Spinal cord (tissue), 9 donors: ENCODE measurements at regions not wholly inside any gene's neighbourhood (a gene's known extent, or its start where the extent isn't known, plus 50 kb on each side); places are given as distances from the start of the nearest gene placed in this dataset.

ENCODE experiments used
- DNase-seq, 6 donors: peaks; one replicate each; pipeline versions ENCODE4 v3.0.0 to v3.0.0-alpha.2; 2013 to 2015; ENCODE audit warnings: low spot score in 6 of 6, low read depth in 4 of 6
- H3K27ac ChIP-seq: one replicate; pipeline ENCODE4 v1.5.1; 2013; ENCODE audit warnings: low read depth, low read length, control low read depth
- H3K27me3 ChIP-seq: one replicate; pipeline ENCODE4 v1.6.1; 2013; ENCODE audit warnings: low read length; ENCODE audit not compliant: control insufficient read depth, insufficient read depth
- H3K36me3 ChIP-seq: one replicate; pipeline ENCODE4 v1.6.1; 2013; ENCODE audit warnings: low read length; ENCODE audit not compliant: control insufficient read depth, insufficient read depth
- H3K4me1 ChIP-seq: one replicate; pipeline ENCODE4 v1.6.1; 2013; ENCODE audit warnings: low read length; ENCODE audit not compliant: control insufficient read depth, insufficient read depth
- H3K4me3 ChIP-seq: one replicate; pipeline ENCODE4 v1.5.1; 2013; ENCODE audit warnings: low read depth, low read length, control low read depth
- H3K9me3 ChIP-seq: one replicate; pipeline ENCODE4 v1.6.1; 2013; ENCODE audit warnings: low read length; ENCODE audit not compliant: control insufficient read depth, insufficient read depth
- WGBS: methylation state at CpG from one replicate; pipeline ENCODE4 v1.1.5; 2013; ENCODE audit warnings: missing lambda C conversion rate; ENCODE audit not compliant: insufficient coverage; 5-methylcytosine and 5-hydroxymethylcytosine counted together
- donor health status: healthy.

- no peak overlapping the region for H3K4me3 ChIP-seq
- DNase-seq, result no peak
- H3K27ac ChIP-seq, result no peak overlapping the region
- no CpG with 5 or more reads among the region's 1 CpG for WGBS
- H3K9me3 ChIP-seq, result no peaks in the 10 kb centered on the region
- H3K36me3 ChIP-seq, result no peaks in the 10 kb centered on the region
- no peaks in the 10 kb centered on the region for H3K4me1 ChIP-seq
- H3K27me3 ChIP-seq, result no peaks in the 10 kb centered on the region
These were observed 169.7 kb upstream of the TMEM229A start for GRCh38 chr7:124202546-124202945.

- no peaks in the 10 kb centered on the region for H3K27me3 ChIP-seq
- H3K9me3 ChIP-seq, result no peaks in the 10 kb centered on the region
- no peaks in the 10 kb centered on the region for H3K4me1 ChIP-seq
- 50% methylated on average over 1 of the region's 3 CpGs for WGBS
- H3K27ac ChIP-seq, result no peak overlapping the region
- H3K36me3 ChIP-seq, result no peaks in the 10 kb centered on the region
- H3K4me3 ChIP-seq, result no peak overlapping the region
- peak in 2 of 6 donors; percentile 48 to 53 for DNase-seq
These were observed 169.0 kb upstream of the TMEM229A start for GRCh38 chr7:124201768-124202349.

- Histone ChIP-seq H3K27me3 (no peaks in the 10 kb centered on the region), H3K36me3 (no peaks in the 10 kb centered on the region), H3K27ac (no peak overlapping the region), H3K9me3 (no peaks in the 10 kb centered on the region), H3K4me3 (no peak overlapping the region), H3K4me1 (no peaks in the 10 kb centered on the region)
- 56% methylated on average over 1 of the region's 2 CpGs for WGBS
- peak in 1 of 6 donors; percentile 28 for DNase-seq
These were observed 163.7 kb upstream of the TMEM229A start for GRCh38 chr7:124196519-124196918.

DNA sequence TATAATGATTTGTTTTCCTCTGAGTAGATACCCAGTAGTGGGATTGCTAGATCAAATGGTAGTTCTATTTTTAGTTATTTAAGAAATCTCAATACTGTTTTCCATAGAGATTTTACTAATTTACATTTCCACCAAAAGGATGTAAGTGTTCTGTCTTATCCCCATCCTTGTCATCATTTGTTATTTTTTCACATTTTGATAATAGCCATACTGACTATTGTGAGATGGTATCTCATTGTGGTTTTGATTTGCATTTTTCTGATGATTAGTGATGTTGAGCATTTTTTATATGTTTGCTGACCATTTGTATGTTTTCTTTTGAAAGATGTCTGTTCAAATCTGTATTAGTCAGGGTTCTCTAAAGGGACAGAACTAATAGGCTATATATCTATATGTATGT lies 160.0 kb upstream of the TMEM229A start:
- H3K9me3 ChIP-seq, result no peaks in the 10 kb centered on the region
- no peaks in the 10 kb centered on the region for H3K4me1 ChIP-seq
- no peak overlapping the region for H3K27ac ChIP-seq
- DNase-seq, result no peak
- H3K36me3 ChIP-seq, result no peaks in the 10 kb centered on the region
- no peak overlapping the region for H3K4me3 ChIP-seq
- H3K27me3 ChIP-seq, result no peaks in the 10 kb centered on the region

DNA sequence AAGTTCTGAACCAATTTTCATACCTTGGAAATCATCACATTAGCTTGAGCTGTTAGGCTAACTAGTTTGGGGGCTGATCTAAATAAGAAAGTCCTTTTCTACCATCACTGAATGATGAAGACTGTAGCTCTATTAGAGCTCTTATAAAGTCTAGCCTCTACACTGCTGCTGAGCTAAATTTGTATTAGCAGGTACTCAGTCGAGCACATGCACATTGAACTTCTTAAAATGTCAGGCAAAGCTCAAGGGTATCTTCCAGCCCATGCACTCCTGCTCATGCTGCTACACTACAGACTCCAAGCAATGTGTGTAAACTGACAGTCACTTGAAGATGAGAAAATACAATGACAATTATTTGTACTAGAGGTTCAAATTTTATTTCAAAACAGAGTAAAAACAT lies 158.8 kb upstream of the TMEM229A start:
- WGBS, result 80% methylated on average over 1 of the region's 1 CpG
- peak in 1 of 6 donors; percentile 27 for DNase-seq
- H3K9me3 ChIP-seq, result no peaks in the 10 kb centered on the region

GRCh38 chr7:124191030-124191429 lies 158.2 kb upstream of the TMEM229A start:
- no peak for DNase-seq
- Histone ChIP-seq H3K27ac (no peak overlapping the region), H3K4me1 (no peaks in the 10 kb centered on the region), H3K36me3 (no peaks in the 10 kb centered on the region), H3K27me3 (no peaks in the 10 kb centered on the region), H3K4me3 (no peak overlapping the region), H3K9me3 (no peaks in the 10 kb centered on the region)
- WGBS, result 40% methylated on average over 1 of the region's 3 CpGs

More for the DNA sequence above, 158.8 kb upstream of the TMEM229A start:
- H3K36me3 ChIP-seq, result no peaks in the 10 kb centered on the region
- H3K4me3 ChIP-seq, result no peak overlapping the region
- no peaks in the 10 kb centered on the region for H3K4me1 ChIP-seq
- H3K27me3 ChIP-seq, result no peaks in the 10 kb centered on the region
- no peak overlapping the region for H3K27ac ChIP-seq

DNA sequence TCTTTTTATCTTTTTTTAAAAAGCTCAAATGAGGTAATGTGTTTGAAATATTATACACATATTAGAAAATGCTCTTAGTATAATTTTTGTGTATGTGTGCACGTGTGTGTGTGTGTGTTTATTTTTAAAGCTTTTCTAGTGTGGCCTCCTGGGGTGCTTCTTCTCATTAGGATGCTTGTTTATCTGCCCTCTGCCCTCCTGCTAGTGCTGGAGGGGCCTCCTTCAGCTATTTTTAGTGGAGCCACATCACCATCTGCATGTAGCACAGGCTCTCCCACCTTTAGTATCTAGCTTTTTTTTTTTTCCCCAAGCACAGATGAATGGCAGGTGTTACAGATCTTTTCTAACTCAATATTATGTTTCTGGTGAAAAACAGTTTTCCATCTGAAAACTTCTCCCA lies 155.7 kb upstream of the TMEM229A start:
- no CpG with 5 or more reads among the region's 1 CpG for WGBS
- DNase-seq, result no peak
- H3K4me3 ChIP-seq, result no peak overlapping the region

GRCh38 chr7:124187962-124188361 lies 155.1 kb upstream of the TMEM229A start:
- 85% methylated on average over 2 of the region's 4 CpGs for WGBS
- no peaks in the 10 kb centered on the region for H3K36me3 ChIP-seq
- H3K9me3 ChIP-seq, result no peaks in the 10 kb centered on the region
- H3K4me3 ChIP-seq, result no peak overlapping the region
- H3K4me1 ChIP-seq, result no peaks in the 10 kb centered on the region
- H3K27ac ChIP-seq, result no peak overlapping the region
- no peak for DNase-seq
- H3K27me3 ChIP-seq, result no peaks in the 10 kb centered on the region

More for the DNA sequence above, 155.7 kb upstream of the TMEM229A start:
- Histone ChIP-seq H3K4me1 (no peaks in the 10 kb centered on the region), H3K36me3 (no peaks in the 10 kb centered on the region), H3K9me3 (no peaks in the 10 kb centered on the region), H3K27me3 (no peaks in the 10 kb centered on the region), H3K27ac (no peak overlapping the region)

DNA sequence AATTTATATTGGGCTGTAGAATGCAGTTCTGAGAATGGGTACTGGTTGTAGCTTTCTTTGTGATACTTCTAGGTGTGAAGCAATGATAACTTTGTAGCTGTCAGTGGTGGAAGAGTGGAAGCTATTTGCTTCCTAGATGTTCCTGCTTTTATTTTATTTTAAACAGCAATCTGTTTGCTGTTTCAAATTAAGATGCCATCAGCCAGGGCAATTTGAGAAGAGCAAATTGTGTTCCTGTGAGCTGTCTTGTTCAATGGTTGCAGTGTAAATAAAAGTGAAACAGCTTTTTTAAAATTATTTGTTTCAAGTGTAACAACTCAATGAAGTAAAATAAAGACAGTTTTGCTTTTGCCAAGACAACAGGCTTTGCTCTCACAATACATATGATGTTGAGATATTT lies 150.8 kb upstream of the TMEM229A start:
- DNase-seq, result peak in 1 of 6 donors; percentile 4
- no peaks in the 10 kb centered on the region for H3K9me3 ChIP-seq
- no peak overlapping the region for H3K27ac ChIP-seq
- H3K36me3 ChIP-seq, result no peaks in the 10 kb centered on the region
- no peaks in the 10 kb centered on the region for H3K4me1 ChIP-seq
- no peak overlapping the region for H3K4me3 ChIP-seq
- H3K27me3 ChIP-seq, result no peaks in the 10 kb centered on the region

- no peaks in the 10 kb centered on the region for H3K36me3 ChIP-seq
- no peak overlapping the region for H3K4me3 ChIP-seq
- no peak overlapping the region for H3K27ac ChIP-seq
- no peaks in the 10 kb centered on the region for H3K9me3 ChIP-seq
- no peaks in the 10 kb centered on the region for H3K4me1 ChIP-seq
- no peak for DNase-seq
- WGBS, result 100% methylated on average over 1 of the region's 2 CpGs
- H3K27me3 ChIP-seq, result no peaks in the 10 kb centered on the region
These were observed 146.8 kb upstream of the TMEM229A start for GRCh38 chr7:124179641-124180040.
